Fibroblast of mammary gland (primary cell): ENCODE measurements at regions not wholly inside any gene's neighbourhood (a gene's known extent, or its start where the extent isn't known, plus 50 kb on each side); places are given as distances from the start of the nearest gene placed in this dataset.

Experiments
- DNase-seq: peaks from one replicate; pipeline ENCODE4 v3.0.0-alpha.2; 2010; ENCODE audit warnings: low read depth
- H3K4me3 ChIP-seq: 2 replicates; pipeline ENCODE4 v1.5.1; 2011; ENCODE audit warnings: low read depth, mild to moderate bottlenecking, low read length, moderate library complexity; ENCODE audit not compliant: control insufficient read depth
- TF ChIP-seq, protein P1 (sequence below): conservative IDR thresholded peaks from 2 replicates; pipeline ENCODE4 v1.5.1; 2011; ENCODE audit warnings: low read depth, low read length, inconsistent platforms; ENCODE audit not compliant: control insufficient read depth, insufficient read depth

DNA sequence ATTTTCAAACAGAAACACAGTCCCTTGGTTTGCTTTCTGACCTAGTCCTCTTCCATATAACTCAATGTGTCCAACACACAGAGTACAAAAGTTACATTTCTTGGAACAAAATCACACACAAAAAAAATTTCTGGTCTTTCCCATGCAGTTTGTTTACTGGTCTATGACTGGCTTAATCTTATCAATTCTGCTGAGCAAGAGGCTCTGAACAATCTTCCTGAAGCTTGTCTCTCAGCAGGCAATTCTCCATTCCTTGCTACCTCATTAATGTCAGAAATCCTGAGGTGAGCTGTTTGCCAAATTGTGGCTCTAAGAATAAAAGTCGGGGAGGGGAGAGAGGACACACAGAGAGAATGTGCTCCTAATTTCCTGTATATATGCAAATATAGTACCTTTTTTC, 423.6 kb downstream of the HLX start:
- TF ChIP-seq, protein P1, sequence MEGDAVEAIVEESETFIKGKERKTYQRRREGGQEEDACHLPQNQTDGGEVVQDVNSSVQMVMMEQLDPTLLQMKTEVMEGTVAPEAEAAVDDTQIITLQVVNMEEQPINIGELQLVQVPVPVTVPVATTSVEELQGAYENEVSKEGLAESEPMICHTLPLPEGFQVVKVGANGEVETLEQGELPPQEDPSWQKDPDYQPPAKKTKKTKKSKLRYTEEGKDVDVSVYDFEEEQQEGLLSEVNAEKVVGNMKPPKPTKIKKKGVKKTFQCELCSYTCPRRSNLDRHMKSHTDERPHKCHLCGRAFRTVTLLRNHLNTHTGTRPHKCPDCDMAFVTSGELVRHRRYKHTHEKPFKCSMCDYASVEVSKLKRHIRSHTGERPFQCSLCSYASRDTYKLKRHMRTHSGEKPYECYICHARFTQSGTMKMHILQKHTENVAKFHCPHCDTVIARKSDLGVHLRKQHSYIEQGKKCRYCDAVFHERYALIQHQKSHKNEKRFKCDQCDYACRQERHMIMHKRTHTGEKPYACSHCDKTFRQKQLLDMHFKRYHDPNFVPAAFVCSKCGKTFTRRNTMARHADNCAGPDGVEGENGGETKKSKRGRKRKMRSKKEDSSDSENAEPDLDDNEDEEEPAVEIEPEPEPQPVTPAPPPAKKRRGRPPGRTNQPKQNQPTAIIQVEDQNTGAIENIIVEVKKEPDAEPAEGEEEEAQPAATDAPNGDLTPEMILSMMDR, result no peak
- H3K4me3 ChIP-seq, result no peak overlapping the region
- DNase-seq, result no peak

DNA sequence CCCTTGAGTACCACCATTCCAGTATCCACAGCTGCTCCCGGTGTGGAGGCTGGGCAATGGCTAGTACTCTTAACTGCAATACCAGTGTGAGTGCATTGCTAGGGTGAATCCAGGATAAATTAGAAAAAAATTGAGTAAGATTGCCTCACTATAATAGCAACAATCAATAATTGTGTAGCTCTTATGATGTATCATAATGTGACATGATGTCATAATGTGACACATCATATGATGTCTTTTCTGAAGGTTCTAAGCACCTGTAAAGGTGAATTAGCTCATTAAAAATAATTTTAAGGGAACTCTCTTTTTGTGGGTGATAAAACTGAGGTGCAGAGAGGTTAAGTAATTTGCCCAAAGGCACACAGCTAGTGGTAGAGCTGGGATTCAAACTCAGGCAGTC, 424.4 kb downstream of the HLX start:
- no peak for DNase-seq
- H3K4me3 ChIP-seq, result no peak overlapping the region
- TF ChIP-seq, protein P1, result no peak

DNA sequence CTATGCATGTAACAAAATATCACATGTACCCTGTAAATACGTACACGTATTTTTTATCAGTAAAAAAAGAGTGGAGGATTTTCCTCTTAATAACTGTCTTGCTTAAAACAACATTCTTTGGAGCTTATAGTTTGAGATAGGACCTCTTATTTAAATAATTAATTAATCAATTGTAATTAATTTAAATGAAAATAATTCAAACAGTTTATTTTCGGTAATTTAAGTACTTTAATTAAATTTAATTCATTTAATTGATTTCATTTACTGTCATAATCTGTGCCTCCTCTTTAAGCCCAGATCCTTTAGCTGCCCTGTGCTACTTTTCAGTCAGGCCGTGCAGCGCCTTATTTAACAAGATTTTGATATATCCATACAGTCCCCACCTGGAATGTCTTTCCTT, 427.0 kb downstream of the HLX start:
- DNase-seq, result no peak
- H3K4me3 ChIP-seq, result no peak overlapping the region
- TF ChIP-seq, protein P1, result no peak

DNA sequence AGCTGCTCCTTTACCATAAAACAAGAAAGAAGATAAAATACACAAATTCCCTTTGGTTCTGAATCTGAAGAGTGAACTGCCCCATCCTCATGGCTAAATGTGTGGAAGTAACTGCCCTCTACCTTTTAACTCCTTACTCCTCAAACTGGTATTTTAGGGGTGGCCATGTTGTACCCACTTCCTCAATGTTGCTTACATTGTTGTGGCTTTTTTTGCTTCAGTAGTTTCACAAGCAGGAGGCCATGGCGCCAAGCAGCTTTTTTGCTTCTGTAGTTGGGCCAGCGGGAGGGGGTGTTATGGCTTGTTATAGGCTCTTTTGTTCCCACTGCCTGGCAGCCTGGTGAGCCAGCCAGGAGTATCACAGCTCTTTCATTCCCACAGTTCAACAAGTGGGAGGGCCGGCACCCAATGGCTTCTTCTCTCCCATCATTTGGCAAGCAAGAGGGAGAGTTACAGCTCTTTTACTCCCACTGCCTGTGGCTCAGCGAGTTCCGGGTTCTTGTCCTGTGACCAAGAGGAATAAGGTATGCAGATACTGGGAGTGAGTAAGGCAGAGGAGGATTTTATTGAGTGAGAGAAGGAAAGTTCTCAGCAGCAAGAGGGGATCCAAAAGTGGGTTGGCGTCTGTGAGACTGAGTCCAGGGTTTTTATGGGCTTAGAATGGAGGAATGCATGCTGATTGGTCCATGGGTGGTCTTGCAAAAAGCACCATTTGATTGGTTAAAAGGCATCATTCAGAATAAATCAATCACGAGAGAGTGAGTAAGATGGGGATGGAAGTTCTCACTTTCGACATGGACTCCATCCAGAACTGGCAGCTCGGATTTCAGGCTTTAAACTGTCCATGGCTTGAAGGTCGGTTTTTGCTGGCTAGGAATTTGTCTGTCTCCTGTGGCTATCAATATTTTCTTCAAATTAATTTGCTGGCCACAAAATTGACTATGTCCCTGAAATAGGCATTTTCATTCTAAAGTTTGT, 429.6 kb downstream of the HLX start:
- TF ChIP-seq, protein P1, result no peak
- DNase-seq, result no peak
- H3K4me3 ChIP-seq, result no peak overlapping the region

DNA sequence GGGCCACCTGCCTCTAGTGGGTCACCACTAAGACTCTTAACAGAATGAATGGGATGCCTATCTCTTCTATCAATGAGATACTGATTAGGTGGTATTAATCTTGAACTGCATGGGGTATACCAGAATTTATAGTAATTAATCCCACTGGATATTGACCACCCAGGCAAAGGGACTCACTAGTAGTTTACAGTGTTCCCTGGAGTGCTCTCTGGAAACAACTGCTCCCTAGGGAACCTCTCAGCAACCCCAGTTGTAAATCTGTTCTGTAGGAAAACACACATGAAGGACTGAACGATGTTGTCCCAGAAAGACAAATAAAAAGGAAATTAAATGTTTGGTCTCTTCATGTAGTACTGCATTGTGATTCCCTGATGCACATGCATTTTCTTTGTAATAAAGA, 430.5 kb downstream of the HLX start:
- no peak overlapping the region for H3K4me3 ChIP-seq
- no peak for DNase-seq
- TF ChIP-seq, protein P1, result no peak

DNA sequence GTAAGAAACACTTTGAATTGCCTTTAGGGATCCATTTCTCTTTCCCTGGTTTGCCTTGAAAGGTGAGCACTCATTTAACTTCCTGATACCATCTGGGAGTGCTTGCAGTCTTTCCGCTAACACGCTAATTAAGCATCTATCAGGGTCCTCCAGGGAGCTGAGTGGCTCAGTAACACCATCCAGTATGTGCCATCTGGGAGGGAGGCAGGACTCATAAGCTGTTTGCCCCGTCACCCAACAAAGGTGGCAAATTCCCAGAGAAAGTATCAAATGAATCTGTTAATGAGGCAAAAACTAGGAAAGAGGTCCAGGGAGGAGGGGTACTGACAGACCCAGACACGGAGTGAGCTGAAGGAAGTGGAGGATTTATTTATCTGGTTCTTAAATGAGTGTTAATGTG, 430.9 kb downstream of the HLX start:
- H3K4me3 ChIP-seq, result no peak overlapping the region
- TF ChIP-seq, protein P1, result no peak
- DNase-seq, result no peak
